ENCODE measurements at regions not wholly inside any gene's neighbourhood (a gene's known extent, or its start where the extent isn't known, plus 50 kb on each side); places are given as distances from the start of the nearest gene placed in this dataset.

DNA sequence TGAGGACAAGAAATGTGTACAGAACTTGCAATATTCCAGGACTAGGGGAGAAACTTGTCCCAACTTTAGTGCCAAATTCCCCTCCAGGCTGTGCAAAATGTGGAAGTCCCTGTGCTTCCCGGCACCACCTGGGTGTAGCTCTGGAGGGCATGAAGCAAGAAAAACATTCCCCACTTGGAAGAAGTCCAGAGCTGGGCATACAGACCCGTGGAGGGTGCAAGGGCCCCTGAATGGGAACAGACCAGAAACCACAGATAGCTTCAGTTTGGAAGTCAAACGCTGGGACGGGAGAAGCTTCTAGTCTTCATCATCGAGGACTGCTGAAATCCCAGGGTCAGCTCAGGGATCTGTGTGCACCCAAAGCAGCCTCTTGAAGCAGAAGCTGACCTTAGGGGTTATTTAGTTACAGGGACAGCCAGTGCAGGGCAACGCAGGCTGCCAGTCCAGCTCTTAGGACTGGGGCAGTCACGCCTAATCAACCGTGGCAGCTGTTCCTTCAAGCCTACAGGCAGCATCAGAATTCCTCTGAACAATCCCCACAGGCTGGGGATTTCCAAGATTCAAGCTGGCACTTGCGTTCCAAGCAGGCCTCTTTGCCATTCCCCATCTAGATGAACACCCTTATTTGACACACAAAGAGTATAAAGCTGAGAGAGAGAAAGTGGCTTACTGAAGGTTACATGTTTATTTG lies 269.4 kb downstream of the LOXHD1 start:
- TF ChIP-seq, protein P1, sequence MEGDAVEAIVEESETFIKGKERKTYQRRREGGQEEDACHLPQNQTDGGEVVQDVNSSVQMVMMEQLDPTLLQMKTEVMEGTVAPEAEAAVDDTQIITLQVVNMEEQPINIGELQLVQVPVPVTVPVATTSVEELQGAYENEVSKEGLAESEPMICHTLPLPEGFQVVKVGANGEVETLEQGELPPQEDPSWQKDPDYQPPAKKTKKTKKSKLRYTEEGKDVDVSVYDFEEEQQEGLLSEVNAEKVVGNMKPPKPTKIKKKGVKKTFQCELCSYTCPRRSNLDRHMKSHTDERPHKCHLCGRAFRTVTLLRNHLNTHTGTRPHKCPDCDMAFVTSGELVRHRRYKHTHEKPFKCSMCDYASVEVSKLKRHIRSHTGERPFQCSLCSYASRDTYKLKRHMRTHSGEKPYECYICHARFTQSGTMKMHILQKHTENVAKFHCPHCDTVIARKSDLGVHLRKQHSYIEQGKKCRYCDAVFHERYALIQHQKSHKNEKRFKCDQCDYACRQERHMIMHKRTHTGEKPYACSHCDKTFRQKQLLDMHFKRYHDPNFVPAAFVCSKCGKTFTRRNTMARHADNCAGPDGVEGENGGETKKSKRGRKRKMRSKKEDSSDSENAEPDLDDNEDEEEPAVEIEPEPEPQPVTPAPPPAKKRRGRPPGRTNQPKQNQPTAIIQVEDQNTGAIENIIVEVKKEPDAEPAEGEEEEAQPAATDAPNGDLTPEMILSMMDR (IDR thresholded peaks at IDR 0.05; ENCODE audit: low read depth, low read length), result no peak
- no peak overlapping the region for H3K4me3 ChIP-seq (ENCODE audit: low read depth, low read length)

GRCh38 chr18:46388286-46388685 lies 268.7 kb downstream of the LOXHD1 start:
- TF ChIP-seq, protein P1 (IDR thresholded peaks at IDR 0.05; ENCODE audit: low read depth, low read length), result no peak
- H3K4me3 ChIP-seq (ENCODE audit: low read depth, low read length), result no peak overlapping the region

GRCh38 chr18:46392576-46392975 lies 264.4 kb downstream of the LOXHD1 start:
- TF ChIP-seq, protein P1 (IDR thresholded peaks at IDR 0.05; ENCODE audit: low read depth, low read length), result no peak

GRCh38 chr18:46393230-46393629 lies 263.8 kb downstream of the LOXHD1 start:
- H3K4me3 ChIP-seq (ENCODE audit: low read depth, low read length), result no peak overlapping the region
- TF ChIP-seq, protein P1 (IDR thresholded peaks at IDR 0.05; ENCODE audit: low read depth, low read length), result peak; percentile 12; the same call in 1 of the 2 replicates

More at GRCh38 chr18:46392576-46392975, 264.4 kb downstream of the LOXHD1 start:
- H3K4me3 ChIP-seq (ENCODE audit: low read depth, low read length), result no peak overlapping the region

GRCh38 chr18:46393961-46394360 lies 263.1 kb downstream of the LOXHD1 start:
- no peak overlapping the region for H3K4me3 ChIP-seq (ENCODE audit: low read depth, low read length)
- TF ChIP-seq, protein P1 (IDR thresholded peaks at IDR 0.05; ENCODE audit: low read depth, low read length), result no peak

GRCh38 chr18:46395795-46396194 lies 261.2 kb downstream of the LOXHD1 start:
- no peak overlapping the region for H3K4me3 ChIP-seq (ENCODE audit: low read depth, low read length)
- TF ChIP-seq, protein P1 (IDR thresholded peaks at IDR 0.05; ENCODE audit: low read depth, low read length), result no peak

GRCh38 chr18:46397174-46397573 lies 259.8 kb downstream of the LOXHD1 start:
- TF ChIP-seq, protein P1 (IDR thresholded peaks at IDR 0.05; ENCODE audit: low read depth, low read length), result no peak
- H3K4me3 ChIP-seq (ENCODE audit: low read depth, low read length), result no peak overlapping the region

Data from WI38 (cell line).